HG02763 (cell line): ENCODE measurements at regions not wholly inside any gene's neighbourhood (a gene's known extent, or its start where the extent isn't known, plus 50 kb on each side); places are given as distances from the start of the nearest gene placed in this dataset.
"Not testable (repeated sequence)": the region's sequence is repeated elsewhere in the genome, so short reads cannot be mapped to it uniquely, and the experiment has no call there.

ENCODE experiments used
- ATAC-seq: cut with Tn5 transposase; IDR thresholded peaks from one replicate; pipeline ENCODE4 v1.9.1; 2021; ENCODE audit warnings: mild to moderate bottlenecking, moderate library complexity; ENCODE audit not compliant: unreplicated experiment

DNA sequence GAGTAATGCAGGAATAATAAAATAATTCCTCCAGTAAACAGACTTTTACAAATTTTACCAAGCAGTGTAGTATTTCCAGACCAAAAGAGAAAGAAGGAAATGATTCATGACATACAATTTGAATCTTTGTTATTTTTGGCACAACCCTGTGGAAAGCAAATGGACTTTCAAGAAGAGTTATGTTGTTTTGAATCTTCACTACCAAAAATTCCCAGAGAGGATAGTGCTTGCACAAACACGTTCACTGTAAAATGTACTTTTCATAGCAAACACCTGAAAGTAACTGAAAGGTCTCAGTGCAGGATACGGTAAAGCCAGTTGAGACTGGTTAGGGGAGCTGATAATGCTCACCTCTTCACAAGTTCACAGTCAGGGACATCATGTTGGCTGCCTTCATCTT lies 107.1 kb downstream of the USP22 start:
- ATAC-seq = no peak

DNA sequence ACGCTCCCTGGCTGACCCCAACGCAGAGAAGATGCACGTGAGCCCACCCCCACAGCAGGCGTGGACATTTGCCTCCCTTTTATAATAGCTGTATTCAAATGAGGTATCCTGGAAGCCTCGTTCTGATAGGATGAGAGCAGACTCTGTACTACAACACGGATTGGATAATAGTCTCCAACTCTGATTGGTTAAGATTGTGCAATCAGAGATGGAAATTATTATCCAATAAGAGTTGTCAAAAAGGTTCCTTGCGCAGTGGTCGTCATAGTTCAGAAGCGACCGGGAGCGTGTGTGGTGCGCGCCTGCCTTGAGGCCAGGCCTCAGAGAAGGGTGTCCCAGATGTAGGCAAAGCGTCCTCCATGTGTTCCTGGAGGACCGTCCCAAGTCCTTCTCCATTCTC lies 104.6 kb downstream of the USP22 start:
- ATAC-seq = no peak

GRCh38 chr17:20938988-20939615 lies 103.7 kb downstream of the USP22 start:
- no peak for ATAC-seq

GRCh38 chr17:20941872-20942271 lies 100.9 kb downstream of the USP22 start:
- ATAC-seq = no peak

GRCh38 chr17:20944014-20944865 lies 98.6 kb downstream of the USP22 start:
- ATAC-seq = no peak

GRCh38 chr17:20947708-20948107 lies 95.1 kb downstream of the USP22 start:
- ATAC-seq = not testable (repeated sequence)

GRCh38 chr17:20948984-20949777 lies 93.6 kb downstream of the USP22 start:
- ATAC-seq = no peak
